Fibroblast of the aortic adventitia (primary cell): ENCODE measurements at regions not wholly inside any gene's neighbourhood (a gene's known extent, or its start where the extent isn't known, plus 50 kb on each side); places are given as distances from the start of the nearest gene placed in this dataset.
A peak's percentile ranks its signal among the peaks of the same experiment; 100 is the strongest.

Experiments used
- DNase-seq: peaks from one replicate; pipeline ENCODE4 v3.0.0-alpha.2; 2010; ENCODE audit warnings: low read depth
- H3K4me3 ChIP-seq: 2 replicates; pipeline ENCODE4 v1.5.1; 2011; ENCODE audit warnings: low read depth, mild to moderate bottlenecking, control low read depth, low read length, moderate library complexity
- TF ChIP-seq, protein P1 (sequence below): IDR thresholded peaks from 2 replicates; pipeline ENCODE4 v1.5.1; 2011; ENCODE audit warnings: mild to moderate bottlenecking, low read length, control low read depth, inconsistent platforms; ENCODE audit not compliant: insufficient read depth

DNA sequence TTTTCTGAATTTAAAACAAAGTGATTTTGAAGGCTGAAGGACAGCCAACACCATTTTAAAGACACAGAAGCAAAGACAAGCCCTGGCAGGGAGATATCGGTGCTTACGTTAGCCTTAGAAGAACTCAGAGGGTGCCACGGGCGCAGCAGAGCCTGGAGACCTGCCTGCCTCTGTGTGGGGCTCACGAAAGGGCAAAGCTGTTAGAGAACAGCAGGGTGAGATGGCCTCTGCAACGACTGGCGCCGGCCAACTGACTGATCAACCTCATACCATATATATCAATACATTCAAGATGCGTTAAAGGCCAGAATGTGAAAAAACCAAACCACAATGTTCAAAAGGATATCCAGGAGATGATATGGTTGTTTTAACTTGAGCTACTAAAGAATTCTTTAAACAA lies 151.0 kb upstream of the RPS6KA2 start:
- TF ChIP-seq, protein P1, sequence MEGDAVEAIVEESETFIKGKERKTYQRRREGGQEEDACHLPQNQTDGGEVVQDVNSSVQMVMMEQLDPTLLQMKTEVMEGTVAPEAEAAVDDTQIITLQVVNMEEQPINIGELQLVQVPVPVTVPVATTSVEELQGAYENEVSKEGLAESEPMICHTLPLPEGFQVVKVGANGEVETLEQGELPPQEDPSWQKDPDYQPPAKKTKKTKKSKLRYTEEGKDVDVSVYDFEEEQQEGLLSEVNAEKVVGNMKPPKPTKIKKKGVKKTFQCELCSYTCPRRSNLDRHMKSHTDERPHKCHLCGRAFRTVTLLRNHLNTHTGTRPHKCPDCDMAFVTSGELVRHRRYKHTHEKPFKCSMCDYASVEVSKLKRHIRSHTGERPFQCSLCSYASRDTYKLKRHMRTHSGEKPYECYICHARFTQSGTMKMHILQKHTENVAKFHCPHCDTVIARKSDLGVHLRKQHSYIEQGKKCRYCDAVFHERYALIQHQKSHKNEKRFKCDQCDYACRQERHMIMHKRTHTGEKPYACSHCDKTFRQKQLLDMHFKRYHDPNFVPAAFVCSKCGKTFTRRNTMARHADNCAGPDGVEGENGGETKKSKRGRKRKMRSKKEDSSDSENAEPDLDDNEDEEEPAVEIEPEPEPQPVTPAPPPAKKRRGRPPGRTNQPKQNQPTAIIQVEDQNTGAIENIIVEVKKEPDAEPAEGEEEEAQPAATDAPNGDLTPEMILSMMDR = no peak
- no peak for DNase-seq
- H3K4me3 ChIP-seq = no peak overlapping the region

DNA sequence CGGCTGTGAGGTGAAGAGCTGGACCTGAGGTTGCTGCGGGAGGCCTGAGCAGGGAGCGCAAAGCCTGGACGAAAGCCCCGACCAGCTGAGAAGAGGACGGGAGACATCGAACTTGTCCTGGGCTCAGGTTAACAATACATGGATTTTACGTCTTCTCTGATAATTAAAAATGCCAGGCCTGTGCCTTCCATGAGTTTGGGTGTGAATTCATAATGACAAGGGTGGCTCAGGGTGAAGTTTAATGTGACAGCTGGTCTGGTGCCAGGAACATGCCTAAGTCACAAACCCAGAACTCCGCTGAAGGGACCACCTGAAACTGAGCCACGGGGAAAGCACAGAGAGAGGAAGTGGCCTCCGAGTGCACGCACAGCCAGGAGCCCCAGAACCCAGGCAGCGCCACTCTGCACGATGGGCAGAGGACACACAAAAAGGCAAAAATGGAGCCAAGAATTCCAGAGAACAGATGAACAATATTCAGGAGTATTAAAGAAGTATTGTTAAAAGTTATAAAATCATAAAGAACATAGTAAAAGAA lies 150.1 kb upstream of the RPS6KA2 start:
- no peak for DNase-seq

GRCh38 chr6:166776571-166776970 lies 149.5 kb upstream of the RPS6KA2 start:
- no peak overlapping the region for H3K4me3 ChIP-seq
- TF ChIP-seq, protein P1 = no peak
- DNase-seq = no peak

More for the DNA sequence above, 150.1 kb upstream of the RPS6KA2 start:
- H3K4me3 ChIP-seq = no peak overlapping the region
- TF ChIP-seq, protein P1 = no peak

DNA sequence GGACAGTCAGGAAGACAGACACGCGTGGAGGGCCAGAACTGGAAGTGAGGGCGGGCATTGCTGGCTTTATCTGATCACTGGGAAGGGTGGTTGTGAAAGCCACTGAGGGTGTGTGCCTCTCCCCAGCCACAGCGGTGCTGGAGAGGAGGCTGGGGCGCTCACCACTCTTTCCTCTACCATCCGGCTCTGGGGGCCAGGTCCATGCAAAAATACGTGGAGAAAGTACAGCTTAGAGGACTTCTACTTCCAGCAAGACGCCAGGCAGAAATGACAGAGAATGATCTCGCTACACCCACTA lies 148.8 kb upstream of the RPS6KA2 start:
- no peak overlapping the region for H3K4me3 ChIP-seq
- TF ChIP-seq, protein P1 = no peak
- DNase-seq = no peak

GRCh38 chr6:166775180-166775922 lies 148.3 kb upstream of the RPS6KA2 start:
- TF ChIP-seq, protein P1 = peak; percentile 94
- H3K4me3 ChIP-seq = no peak overlapping the region
- DNase-seq = peak; percentile 83

DNA sequence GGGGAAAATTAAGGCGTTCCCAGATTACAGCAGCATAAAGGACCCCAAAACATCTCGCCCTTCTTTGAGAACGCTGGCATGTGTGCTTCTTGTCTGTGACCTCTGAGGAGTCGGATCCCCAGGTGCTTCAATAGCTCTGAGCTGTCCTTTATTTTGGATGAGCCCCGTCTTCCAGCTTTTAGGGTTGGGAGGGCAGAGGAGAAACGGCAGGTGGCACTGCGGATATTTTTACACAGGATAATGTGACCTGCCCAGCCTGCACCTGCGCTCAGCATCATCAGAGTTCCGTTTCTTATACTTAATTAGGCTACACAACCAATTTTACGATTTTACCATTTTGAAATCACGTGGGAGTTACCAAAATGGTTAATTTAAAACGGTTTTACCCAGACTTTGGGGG lies 147.7 kb upstream of the RPS6KA2 start:
- H3K4me3 ChIP-seq = no peak overlapping the region
- no peak for DNase-seq
- TF ChIP-seq, protein P1 = no peak

DNA sequence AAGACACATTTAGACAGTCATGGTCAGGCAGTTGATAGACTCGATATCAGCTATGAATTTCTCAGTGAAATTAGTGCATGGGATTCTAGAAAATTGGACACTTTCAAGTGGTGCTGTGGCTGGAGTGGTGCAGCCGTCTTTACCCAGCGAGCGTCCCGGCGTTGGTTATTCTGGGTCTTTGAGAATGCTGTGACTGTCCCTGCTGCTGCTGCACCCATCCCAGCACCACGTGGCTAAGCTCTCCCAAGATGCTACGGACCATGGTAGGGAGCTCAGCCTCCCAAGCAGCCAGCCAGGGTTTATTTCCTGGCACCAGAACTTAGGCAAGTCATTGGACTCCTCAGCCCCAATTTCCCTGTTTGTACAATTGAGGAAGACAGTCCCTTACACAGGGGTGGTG lies 147.2 kb upstream of the RPS6KA2 start:
- no peak for DNase-seq
- no peak overlapping the region for H3K4me3 ChIP-seq
- TF ChIP-seq, protein P1 = peak; percentile 0
